22Rv1 (cell line): ENCODE measurements at regions not wholly inside any gene's neighbourhood (a gene's known extent, or its start where the extent isn't known, plus 50 kb on each side); places are given as distances from the start of the nearest gene placed in this dataset.

ENCODE experiments used
- CTCF ChIP-seq: fragments of 450-650 bp; IDR thresholded peaks from 2 replicates; pipeline ENCODE4 v1.5.1; 2017; ENCODE audit warnings: mild to moderate bottlenecking
- ZFX ChIP-seq: fragments of 450-650 bp; IDR thresholded peaks from 2 replicates; pipeline ENCODE4 v1.6.1; 2017; ENCODE audit warnings: antibody characterized with exemption, borderline replicate concordance

GRCh38 chr20:53867741-53868351 lies 202.5 kb downstream of the BCAS1 start:
- TF ChIP-seq CTCF (no peak), ZFX (no peak)
